IMR-90 (cell line): ENCODE measurements at regions not wholly inside any gene's neighbourhood (a gene's known extent, or its start where the extent isn't known, plus 50 kb on each side); places are given as distances from the start of the nearest gene placed in this dataset.

ENCODE experiments used
- ATAC-seq: fragments of 200-7000 bp; cut with Tn5 transposase; 2 replicates; pipeline ENCODE4 v1.9.1; 2020; ENCODE audit warnings: low read depth, mild to moderate bottlenecking, moderate library complexity
- BruUV-seq: library from RNA; stranded (reverse); fragments of 400-500 nt; replicated peaks from 2 replicates; lab custom pipeline; 2021; lab: Mats Ljungman, UMichigan
- CTCF ChIA-PET: fragments of 300-600 bp; formaldehyde crosslinking; extraction: SDS; loops from one replicate; lab custom pipeline; 2021; ENCODE audit warnings: antibody characterized with exemption; lab: Yijun Ruan, JAX
- POLR2A ChIA-PET: fragments of 300-600 bp; sonication (Branson Sonifier 250); formaldehyde crosslinking; loops from one replicate; lab custom pipeline; 2022; ENCODE audit warnings: antibody characterized with exemption; ENCODE audit not compliant: unreplicated experiment; lab: Charles Lee
- DNase-seq: peaks from one replicate; pipeline ENCODE4 v3.0.0; 2013
- H2AFZ ChIP-seq: replicated peaks from 2 replicates; pipeline ENCODE3; 2013; ENCODE audit warnings: low read length, mild to moderate bottlenecking; ENCODE audit not compliant: poor library complexity
- H2AK5ac ChIP-seq: 2 replicates; pipeline ENCODE4 v1.6.1; 2013; ENCODE audit warnings: low read depth, low read length, inconsistent platforms
- H2AK9ac ChIP-seq: replicated peaks from 2 replicates; pipeline ENCODE3; 2013; ENCODE audit warnings: mild to moderate bottlenecking, low read depth, low read length, moderate library complexity; ENCODE audit not compliant: poor library complexity
- H2BK120ac ChIP-seq: 2 replicates; pipeline ENCODE4 v1.6.1; 2013; ENCODE audit warnings: low read depth, low read length, inconsistent platforms
- H2BK15ac ChIP-seq: 3 replicates; pipeline ENCODE4 v1.6.1; 2013; ENCODE audit warnings: low read depth, low read length, inconsistent platforms
- H2BK20ac ChIP-seq: 2 replicates; pipeline ENCODE4 v1.6.1; 2013; ENCODE audit warnings: low read depth, mild to moderate bottlenecking, inconsistent platforms, low read length, moderate library complexity
- H2BK5ac ChIP-seq: 2 replicates; pipeline ENCODE4 v1.6.1; 2013; ENCODE audit warnings: mild to moderate bottlenecking, low read depth, low read length, inconsistent platforms; ENCODE audit not compliant: poor library complexity, severe bottlenecking
- H3K14ac ChIP-seq: replicated peaks from 2 replicates; pipeline ENCODE4 v1.6.1; 2013; ENCODE audit warnings: low read depth, low read length, inconsistent platforms
- H3K18ac ChIP-seq: 2 replicates; pipeline ENCODE4 v1.6.1; 2013; ENCODE audit warnings: low read depth, low read length, control low read depth
- H3K23ac ChIP-seq: 2 replicates; pipeline ENCODE4 v1.6.1; 2013; ENCODE audit warnings: low read depth, low read length, inconsistent platforms
- H3K27ac ChIP-seq: 2 replicates; pipeline ENCODE4 v1.5.1; 2013; ENCODE audit warnings: mild to moderate bottlenecking, control low read depth, low read length; ENCODE audit not compliant: insufficient read depth
- H3K27me3 ChIP-seq: 2 replicates; pipeline ENCODE4 v1.6.1; 2013; ENCODE audit warnings: low read length; ENCODE audit not compliant: control insufficient read depth, insufficient read depth
- H3K36me3 ChIP-seq: 2 replicates; pipeline ENCODE4 v1.6.1; 2013; ENCODE audit warnings: low read length, mixed read lengths; ENCODE audit not compliant: control insufficient read depth, insufficient read depth
- H3K4ac ChIP-seq: 2 replicates; pipeline ENCODE4 v1.6.1; 2013; ENCODE audit warnings: low read depth, low read length, inconsistent platforms
- H3K4me1 ChIP-seq: 2 replicates; pipeline ENCODE4 v1.6.1; 2013; ENCODE audit warnings: low read length, mixed read lengths; ENCODE audit not compliant: control insufficient read depth, insufficient read depth
- H3K4me2 ChIP-seq: 2 replicates; pipeline ENCODE4 v1.6.1; 2013; ENCODE audit warnings: low read depth, mild to moderate bottlenecking, control low read depth, low read length, moderate library complexity
- H3K4me3 ChIP-seq: 2 replicates; pipeline ENCODE4 v1.5.1; 2013; ENCODE audit warnings: low read depth, mild to moderate bottlenecking, control low read depth, low read length, moderate library complexity; ENCODE audit not compliant: insufficient read depth
- H3K56ac ChIP-seq: 2 replicates; pipeline ENCODE4 v1.6.1; 2013; ENCODE audit warnings: low read length, inconsistent platforms; ENCODE audit not compliant: insufficient read depth; ENCODE audit errors: extremely low read depth
- H3K79me1 ChIP-seq, 2 experiments: 2 replicates each; pipeline ENCODE4 v1.6.1; 2013; ENCODE audit warnings: low read length in 2 of 2, inconsistent platforms in 1 of 2, low read depth in 1 of 2
- H3K9ac ChIP-seq: 2 replicates; pipeline ENCODE4 v1.6.1; 2013; ENCODE audit warnings: low read depth, low read length, control low read depth
- H3K9me1 ChIP-seq: 2 replicates; pipeline ENCODE4 v1.6.1; 2013; ENCODE audit warnings: low read length, inconsistent platforms; ENCODE audit not compliant: insufficient read depth
- H3K9me3 ChIP-seq: 2 replicates; pipeline ENCODE4 v1.6.1; 2013; ENCODE audit warnings: low read length; ENCODE audit not compliant: control insufficient read depth, insufficient read depth
- H4K20me1 ChIP-seq: 2 replicates; pipeline ENCODE4 v1.6.1; 2013; ENCODE audit warnings: low read length, inconsistent platforms; ENCODE audit not compliant: insufficient read depth
- H4K5ac ChIP-seq: 2 replicates; pipeline ENCODE4 v1.6.1; 2013; ENCODE audit warnings: mild to moderate bottlenecking, low read depth, low read length, control low read depth
- H4K8ac ChIP-seq, 2 experiments: 2 replicates each; pipeline ENCODE4 v1.6.1; 2013; ENCODE audit warnings: low read depth in 2 of 2, low read length in 2 of 2, control low read depth in 1 of 2, inconsistent platforms in 1 of 2
- H4K91ac ChIP-seq: 2 replicates; pipeline ENCODE4 v1.6.1; 2013; ENCODE audit warnings: low read depth, low read length, inconsistent platforms; ENCODE audit not compliant: insufficient read depth
- BHLHE40 ChIP-seq: fragments of 150-350 bp; IDR thresholded peaks from 2 replicates; pipeline ENCODE4 v1.6.1; 2016; ENCODE audit warnings: mild to moderate bottlenecking, low read depth, low read length
- CEBPB ChIP-seq: IDR thresholded peaks from 2 replicates; pipeline ENCODE4 v1.6.1; 2012; ENCODE audit warnings: low read depth, low read length, improper control_type of control experiment
- CHD1 ChIP-seq: IDR thresholded peaks from 2 replicates; pipeline ENCODE4 v1.6.1; 2012; ENCODE audit warnings: low read depth, low read length, improper control_type of control experiment
- CTCF ChIP-seq: conservative IDR thresholded peaks from 2 replicates; pipeline ENCODE4 v1.5.1; 2012; ENCODE audit warnings: mild to moderate bottlenecking, low read depth, low read length, improper control_type of control experiment
- FOS ChIP-seq: fragments of 150-350 bp; IDR thresholded peaks from 2 replicates; pipeline ENCODE4 v1.6.1; 2016; ENCODE audit warnings: low read depth, low read length
- MAFK ChIP-seq: IDR thresholded peaks from 2 replicates; pipeline ENCODE4 v1.6.1; 2012; ENCODE audit warnings: low read depth, low read length, improper control_type of control experiment
- MAZ ChIP-seq: IDR thresholded peaks from 2 replicates; pipeline ENCODE4 v1.6.1; 2012; ENCODE audit warnings: low read depth, mild to moderate bottlenecking, low read length, improper control_type of control experiment, moderate library complexity, borderline replicate concordance
- MXI1 ChIP-seq: IDR thresholded peaks from 2 replicates; pipeline ENCODE4 v1.6.1; 2012; ENCODE audit warnings: low read depth, mild to moderate bottlenecking, low read length, moderate library complexity, borderline replicate concordance
- NFE2L2 ChIP-seq: fragments of 150-350 bp; IDR thresholded peaks from 2 replicates; pipeline ENCODE4 v1.6.1; 2016; ENCODE audit warnings: low read depth, mild to moderate bottlenecking, low read length
- POLR2A ChIP-seq: IDR thresholded peaks from 2 replicates; pipeline ENCODE4 v1.6.1; 2012; ENCODE audit warnings: mild to moderate bottlenecking, low read depth, low read length
- RAD21 ChIP-seq: IDR thresholded peaks from 2 replicates; pipeline ENCODE4 v1.6.1; 2012; ENCODE audit warnings: low read length, improper control_type of control experiment
- RCOR1 ChIP-seq: IDR thresholded peaks from 2 replicates; pipeline ENCODE4 v1.6.1; 2012; ENCODE audit warnings: mild to moderate bottlenecking, low read length, improper control_type of control experiment; ENCODE audit not compliant: insufficient replicate concordance
- RFX5 ChIP-seq: IDR thresholded peaks from 2 replicates; pipeline ENCODE4 v1.8.0; 2012; ENCODE audit warnings: low read depth, mild to moderate bottlenecking, low read length, moderate library complexity
- SMC3 ChIP-seq: fragments of 150-350 bp; IDR thresholded peaks from 2 replicates; pipeline ENCODE4 v1.6.1; 2016; ENCODE audit warnings: low read depth, mild to moderate bottlenecking, antibody characterized with exemption, low read length, moderate library complexity
- WGBS, 2 experiments: methylation state at CpG; one replicate each; pipeline versions ENCODE4 v1.1.5 to v1.1.7; 2013; ENCODE audit warnings: missing lambda C conversion rate in 2 of 2; ENCODE audit not compliant: insufficient read length in 1 of 2; ENCODE audit errors: extremely low coverage in 2 of 2; 5-methylcytosine and 5-hydroxymethylcytosine counted together
- dilution Hi-C: fragments of 300-500 bp; cut with HindIII; formaldehyde crosslinking; loops from one replicate; pipeline ENCODE4 v1.14.3; 2018; ENCODE audit warnings: low sequenced_read_pairs; ENCODE audit not compliant: unreplicated experiment
- in situ Hi-C: fragments of 300-500 bp; cut with MboI; formaldehyde crosslinking; loops from 3 replicates; pipeline ENCODE4 v1.14.3; 2019; ENCODE audit warnings: low sequenced_read_pairs, inconsistent platforms, mixed read lengths
- intact Hi-C: fragments of 100-400 bp; cut with micrococcal nuclease; formaldehyde crosslinking; loops from 2 replicates; pipeline ENCODE4 v1.10.0; 2022
- TF ChIP-seq, protein P1 (sequence below): fragments of 150-350 bp; IDR thresholded peaks from 2 replicates; pipeline ENCODE4 v1.6.1; 2017; ENCODE audit warnings: mild to moderate bottlenecking, antibody characterized with exemption, low read length, low read depth
- TF ChIP-seq, protein P2 (sequence below): fragments of 150-350 bp; IDR thresholded peaks from 2 replicates; pipeline ENCODE4 v1.6.1; 2016; ENCODE audit warnings: low read depth, mild to moderate bottlenecking, low read length, moderate library complexity, borderline replicate concordance

DNA sequence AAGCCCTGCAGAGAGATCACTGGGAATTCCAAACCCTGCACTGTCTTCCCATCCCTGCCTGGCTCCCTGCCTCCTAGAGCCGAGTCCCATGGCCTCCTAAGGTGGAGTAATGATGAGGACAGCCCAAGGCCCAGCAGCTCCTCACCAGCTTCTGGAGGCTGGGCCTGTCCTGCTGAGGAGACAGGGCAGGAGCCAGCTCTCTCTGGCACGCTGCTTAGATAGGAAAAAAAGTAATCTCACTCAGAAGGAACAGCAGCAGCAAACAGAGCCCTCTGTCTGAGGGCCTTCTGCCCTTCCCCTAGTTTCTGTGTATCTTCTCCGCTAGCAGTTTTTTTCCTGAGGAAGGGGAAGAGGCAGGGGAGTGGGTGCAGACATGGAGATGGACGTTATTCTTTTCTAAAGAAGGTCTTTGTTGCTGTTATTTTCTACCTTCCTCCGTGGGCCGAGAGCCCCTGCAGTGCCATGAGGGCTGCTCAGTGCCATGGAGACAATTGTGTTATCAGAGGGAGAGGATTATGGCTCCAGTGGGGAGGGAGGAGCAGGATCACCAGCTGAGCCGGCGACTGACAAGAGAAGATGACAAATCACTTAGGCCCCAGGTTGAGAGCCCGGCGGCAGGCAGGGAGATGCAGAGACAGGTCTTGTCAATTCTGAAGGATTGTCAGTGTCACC, 315.3 kb downstream of the BUD13 start:
- Histone ChIP-seq H2AK9ac (no peak overlapping the region), H3K18ac (no peak overlapping the region), H4K91ac (no peak overlapping the region), H3K4me1 (no peaks in the 10 kb centered on the region), H3K79me1 (no peaks in the 10 kb centered on the region), H3K56ac (no peak overlapping the region), H2BK5ac (no peak overlapping the region), H3K9me3 (no peaks in the 10 kb centered on the region), H3K4ac (no peak overlapping the region), H3K9ac (no peak overlapping the region), H3K36me3 (no peaks in the 10 kb centered on the region), H2AFZ (no peak overlapping the region), H3K9me1 (no peaks in the 10 kb centered on the region), H3K14ac (no peak overlapping the region), H4K8ac (no peak overlapping the region), H4K5ac (no peak overlapping the region), H4K20me1 (no peaks in the 10 kb centered on the region), H2AK5ac (no peak overlapping the region), H3K27me3 (no peaks in the 10 kb centered on the region; the same call in 1 of the 2 replicates), H2BK15ac (no peak overlapping the region), H3K27ac (no peak overlapping the region), H3K4me2 (no peak overlapping the region), H2BK120ac (no peak overlapping the region), H2BK20ac (no peak overlapping the region), H3K23ac (no peak overlapping the region), H3K4me3 (no peak overlapping the region)
- no peak for DNase-seq
- CTCF ChIA-PET, result interaction anchor here (0.5 kb wide), 1 partner anchor 1741 kb away, joined by 8 read pairs; no protein-coding TSS in a partner anchor
- in situ Hi-C loops, result loop anchor here (5.0 kb wide), 1 partner anchor 230 kb away; no protein-coding TSS in a partner anchor
- dilution Hi-C loops, result no loop called here
- intact Hi-C loops, result no loop called here
- POLR2A ChIA-PET, result no interaction called here
- TF ChIP-seq, protein P1, sequence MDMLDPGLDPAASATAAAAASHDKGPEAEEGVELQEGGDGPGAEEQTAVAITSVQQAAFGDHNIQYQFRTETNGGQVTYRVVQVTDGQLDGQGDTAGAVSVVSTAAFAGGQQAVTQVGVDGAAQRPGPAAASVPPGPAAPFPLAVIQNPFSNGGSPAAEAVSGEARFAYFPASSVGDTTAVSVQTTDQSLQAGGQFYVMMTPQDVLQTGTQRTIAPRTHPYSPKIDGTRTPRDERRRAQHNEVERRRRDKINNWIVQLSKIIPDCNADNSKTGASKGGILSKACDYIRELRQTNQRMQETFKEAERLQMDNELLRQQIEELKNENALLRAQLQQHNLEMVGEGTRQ, result no peak
- TF ChIP-seq RCOR1 (no peak), MAZ (no peak), CTCF (no peak), CHD1 (no peak), CEBPB (no peak), MXI1 (no peak), NFE2L2 (no peak), RAD21 (no peak), RFX5 (no peak), BHLHE40 (no peak), POLR2A (no peak), FOS (no peak), SMC3 (no peak), MAFK (no peak)
- TF ChIP-seq, protein P2, sequence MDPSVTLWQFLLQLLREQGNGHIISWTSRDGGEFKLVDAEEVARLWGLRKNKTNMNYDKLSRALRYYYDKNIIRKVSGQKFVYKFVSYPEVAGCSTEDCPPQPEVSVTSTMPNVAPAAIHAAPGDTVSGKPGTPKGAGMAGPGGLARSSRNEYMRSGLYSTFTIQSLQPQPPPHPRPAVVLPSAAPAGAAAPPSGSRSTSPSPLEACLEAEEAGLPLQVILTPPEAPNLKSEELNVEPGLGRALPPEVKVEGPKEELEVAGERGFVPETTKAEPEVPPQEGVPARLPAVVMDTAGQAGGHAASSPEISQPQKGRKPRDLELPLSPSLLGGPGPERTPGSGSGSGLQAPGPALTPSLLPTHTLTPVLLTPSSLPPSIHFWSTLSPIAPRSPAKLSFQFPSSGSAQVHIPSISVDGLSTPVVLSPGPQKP, result no peak
- WGBS, 2 experiments, result 30% methylated on average over 2 of the region's 10 CpGs; no CpG with 5 or more reads in 1 of the 2 experiments
- BruUV-seq, result no TSS peak
- ATAC-seq, result no peak
